ENCODE measurements at regions not wholly inside any gene's neighbourhood (a gene's known extent, or its start where the extent isn't known, plus 50 kb on each side); places are given as distances from the start of the nearest gene placed in this dataset.

- no peak for DNase-seq (ENCODE audit: low read depth)
These were observed 283.5 kb downstream of the ARHGAP12 start for GRCh38 chr10:31644931-31645633.

GRCh38 chr10:31642281-31642680 is 286.4 kb downstream of the ARHGAP12 start:
- DNase-seq (ENCODE audit: low read depth): no peak

- DNase-seq (ENCODE audit: low read depth): no peak
These were observed 293.1 kb downstream of the ARHGAP12 start for GRCh38 chr10:31635415-31636065.

- no peak for DNase-seq (ENCODE audit: low read depth)
These were observed 293.6 kb downstream of the ARHGAP12 start for GRCh38 chr10:31635009-31635408.

GRCh38 chr10:31630861-31631567 is 297.6 kb downstream of the ARHGAP12 start:
- no peak for DNase-seq (ENCODE audit: low read depth)

GRCh38 chr10:31625566-31625965 is 303.1 kb downstream of the ARHGAP12 start:
- no peak for DNase-seq (ENCODE audit: low read depth)

- DNase-seq (ENCODE audit: low read depth): no peak
These were observed 304.0 kb downstream of the ARHGAP12 start for GRCh38 chr10:31624611-31625010.

- no peak for DNase-seq (ENCODE audit: low read depth)
These were observed 304.7 kb downstream of the ARHGAP12 start for GRCh38 chr10:31623947-31624346.

- no peak for DNase-seq (ENCODE audit: low read depth)
These were observed 304.4 kb downstream of the ZEB1 start for GRCh38 chr10:31623466-31623865.

GRCh38 chr10:31622978-31623377 is 304.0 kb downstream of the ZEB1 start:
- DNase-seq (ENCODE audit: low read depth): no peak

- no peak for DNase-seq (ENCODE audit: low read depth)
These were observed 302.7 kb downstream of the ZEB1 start for GRCh38 chr10:31621733-31622132.

GRCh38 chr10:31620226-31621151 is 301.5 kb downstream of the ZEB1 start:
- DNase-seq (ENCODE audit: low read depth): no peak

GRCh38 chr10:31619531-31620061 is 300.6 kb downstream of the ZEB1 start:
- no peak for DNase-seq (ENCODE audit: low read depth)

GRCh38 chr10:31618541-31619291 is 299.7 kb downstream of the ZEB1 start:
- no peak for DNase-seq (ENCODE audit: low read depth)

- DNase-seq (ENCODE audit: low read depth): no peak
These were observed 298.7 kb downstream of the ZEB1 start for GRCh38 chr10:31617757-31618156.

GRCh38 chr10:31617133-31617532 is 298.1 kb downstream of the ZEB1 start:
- DNase-seq (ENCODE audit: low read depth): no peak

- DNase-seq (ENCODE audit: low read depth): no peak
These were observed 296.1 kb downstream of the ZEB1 start for GRCh38 chr10:31615129-31615528.

- no peak for DNase-seq (ENCODE audit: low read depth)
These were observed 295.6 kb downstream of the ZEB1 start for GRCh38 chr10:31614611-31615010.

- no peak for DNase-seq (ENCODE audit: low read depth)
These were observed 293.1 kb downstream of the ZEB1 start for GRCh38 chr10:31612082-31612481.

- DNase-seq (ENCODE audit: low read depth): no peak
These were observed 292.1 kb downstream of the ZEB1 start for GRCh38 chr10:31611161-31611560.

GRCh38 chr10:31607481-31607880 is 288.5 kb downstream of the ZEB1 start:
- DNase-seq (ENCODE audit: low read depth): no peak

Measured in T-helper 22 cell (primary cell).